NB4 (cell line): ENCODE measurements at regions not wholly inside any gene's neighbourhood (a gene's known extent, or its start where the extent isn't known, plus 50 kb on each side); places are given as distances from the start of the nearest gene placed in this dataset.
A peak's percentile ranks its signal among the peaks of the same experiment; 100 is the strongest.

Experiments
- DNase-seq: peaks from one replicate; pipeline ENCODE4 v3.0.0; 2010; ENCODE audit warnings: low read depth
- H3K4me3 ChIP-seq: one replicate; pipeline ENCODE4 v1.5.1; 2011; ENCODE audit warnings: mild to moderate bottlenecking, low read depth, low read length, moderate library complexity
- CTCF ChIP-seq: IDR thresholded peaks from one replicate; pipeline ENCODE4 v1.5.1; 2012; ENCODE audit warnings: low read depth, low read length
- MAX ChIP-seq: IDR thresholded peaks from 2 replicates; pipeline ENCODE4 v1.6.1; 2011; ENCODE audit warnings: low read depth, low read length
- MYC ChIP-seq: IDR thresholded peaks from 2 replicates; pipeline ENCODE4 v1.6.1; 2011; ENCODE audit warnings: low read depth, low read length
- POLR2A ChIP-seq: IDR thresholded peaks from 2 replicates; pipeline ENCODE4 v1.6.1; 2011; ENCODE audit warnings: mild to moderate bottlenecking; ENCODE audit not compliant: insufficient read length; ENCODE audit errors: extremely low read depth

- DNase-seq, result no peak
- no peak for TF ChIP-seq POLR2A
- no peak for TF ChIP-seq MYC
- TF ChIP-seq CTCF, result no peak
- TF ChIP-seq MAX, result no peak
- H3K4me3 ChIP-seq, result no peak overlapping the region
Measured at GRCh38 chr7:142685877-142686508, 63.3 kb upstream of the PRSS1 start.

- no peak for TF ChIP-seq MAX
- TF ChIP-seq MYC, result no peak
- TF ChIP-seq CTCF, result no peak
- TF ChIP-seq POLR2A, result no peak
- DNase-seq, result no peak
- no peak overlapping the region for H3K4me3 ChIP-seq
Measured at GRCh38 chr7:142681314-142682092, 67.8 kb upstream of the PRSS1 start.

DNA sequence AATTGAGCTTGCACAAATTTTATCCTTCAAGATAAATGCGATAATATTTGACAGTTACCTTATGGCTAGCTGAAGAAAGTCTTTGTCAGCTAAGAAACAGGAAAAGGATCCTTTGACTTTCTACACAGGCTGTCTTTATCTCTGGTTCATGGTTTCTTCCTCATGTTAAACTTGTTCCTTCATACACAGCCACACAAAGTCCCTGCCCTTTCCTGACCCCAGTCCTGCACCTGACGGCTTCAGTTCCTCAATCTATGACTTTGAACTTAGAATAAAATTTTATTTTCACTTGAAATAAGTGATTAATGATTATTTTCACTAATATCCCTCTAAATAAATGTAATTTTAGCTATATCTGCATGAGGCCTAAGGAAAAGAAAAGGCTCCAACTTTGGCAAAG, 77.8 kb upstream of the PRSS1 start:
- no peak for DNase-seq
- no peak overlapping the region for H3K4me3 ChIP-seq
- TF ChIP-seq MAX (no peak), CTCF (no peak), MYC (no peak), POLR2A (no peak)

- no peak overlapping the region for H3K4me3 ChIP-seq
- DNase-seq, result no peak
- TF ChIP-seq CTCF (no peak), POLR2A (no peak), MAX (no peak), MYC (no peak)
Measured at GRCh38 chr7:142670511-142670910, 78.8 kb upstream of the PRSS1 start.

- TF ChIP-seq CTCF (peak; percentile 43), POLR2A (no peak), MYC (no peak), MAX (no peak)
- no peak overlapping the region for H3K4me3 ChIP-seq
- DNase-seq, result peak; percentile 29
Measured at GRCh38 chr7:142669074-142669654, 80.1 kb upstream of the PRSS1 start.
